ENCODE measurements at regions not wholly inside any gene's neighbourhood (a gene's known extent, or its start where the extent isn't known, plus 50 kb on each side); places are given as distances from the start of the nearest gene placed in this dataset.

DNA sequence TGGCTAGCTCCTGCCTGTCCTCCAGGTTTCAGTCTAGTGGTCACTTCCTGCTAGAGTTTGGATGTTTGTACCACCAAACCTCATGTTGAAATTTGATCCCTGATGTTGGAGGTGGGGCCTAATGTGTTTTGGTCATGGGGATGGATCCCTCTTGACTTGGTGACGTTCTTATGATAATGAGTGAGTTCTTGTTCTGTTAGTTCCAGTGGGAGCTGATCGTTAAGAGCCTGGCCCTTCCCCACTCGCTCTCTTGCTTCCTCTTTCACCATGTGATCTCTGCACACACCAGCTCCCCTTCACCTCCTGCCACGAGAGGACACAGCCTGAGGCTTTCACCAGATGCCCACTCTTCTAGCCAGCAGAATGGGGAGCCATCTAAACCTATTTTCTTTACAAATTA lies 86.8 kb upstream of the SCEL start:
- TF ChIP-seq, protein P1, sequence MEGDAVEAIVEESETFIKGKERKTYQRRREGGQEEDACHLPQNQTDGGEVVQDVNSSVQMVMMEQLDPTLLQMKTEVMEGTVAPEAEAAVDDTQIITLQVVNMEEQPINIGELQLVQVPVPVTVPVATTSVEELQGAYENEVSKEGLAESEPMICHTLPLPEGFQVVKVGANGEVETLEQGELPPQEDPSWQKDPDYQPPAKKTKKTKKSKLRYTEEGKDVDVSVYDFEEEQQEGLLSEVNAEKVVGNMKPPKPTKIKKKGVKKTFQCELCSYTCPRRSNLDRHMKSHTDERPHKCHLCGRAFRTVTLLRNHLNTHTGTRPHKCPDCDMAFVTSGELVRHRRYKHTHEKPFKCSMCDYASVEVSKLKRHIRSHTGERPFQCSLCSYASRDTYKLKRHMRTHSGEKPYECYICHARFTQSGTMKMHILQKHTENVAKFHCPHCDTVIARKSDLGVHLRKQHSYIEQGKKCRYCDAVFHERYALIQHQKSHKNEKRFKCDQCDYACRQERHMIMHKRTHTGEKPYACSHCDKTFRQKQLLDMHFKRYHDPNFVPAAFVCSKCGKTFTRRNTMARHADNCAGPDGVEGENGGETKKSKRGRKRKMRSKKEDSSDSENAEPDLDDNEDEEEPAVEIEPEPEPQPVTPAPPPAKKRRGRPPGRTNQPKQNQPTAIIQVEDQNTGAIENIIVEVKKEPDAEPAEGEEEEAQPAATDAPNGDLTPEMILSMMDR (IDR thresholded peaks at IDR 0.05; ENCODE audit: poor library complexity) = no peak
- TF ChIP-seq EZH2 (IDR thresholded peaks at IDR 0.05; ENCODE audit: borderline replicate concordance) (no peak), EZH2phosphoT487 (IDR thresholded peaks at IDR 0.05; ENCODE audit: low read depth, severe bottlenecking, unreplicated experiment) (no peak)

Data from hepatocyte (in vitro differentiated cells).